Coronary artery (tissue), 2 donors: ENCODE measurements at regions not wholly inside any gene's neighbourhood (a gene's known extent, or its start where the extent isn't known, plus 50 kb on each side); places are given as distances from the start of the nearest gene placed in this dataset.

Experiments used
- DNase-seq: peaks from one replicate; pipeline ENCODE4 v3.0.0-alpha.2; 2017; ENCODE audit warnings: low spot score
- H3K27ac ChIP-seq, 2 donors: fragments of 200-600 bp; sonication (generic); one replicate each; pipeline ENCODE4 v1.5.1; 2016 to 2019
- H3K4me3 ChIP-seq: fragments of 200-600 bp; sonication (generic); 2 replicates; pipeline ENCODE4 v1.5.1; 2016; ENCODE audit warnings: mild to moderate bottlenecking, moderate library complexity
- TF ChIP-seq, protein P1 (sequence below): fragments of 200-600 bp; sonication (generic); IDR thresholded peaks from one replicate; pipeline ENCODE4 v1.5.1; 2019; ENCODE audit warnings: antibody characterized with exemption

DNA sequence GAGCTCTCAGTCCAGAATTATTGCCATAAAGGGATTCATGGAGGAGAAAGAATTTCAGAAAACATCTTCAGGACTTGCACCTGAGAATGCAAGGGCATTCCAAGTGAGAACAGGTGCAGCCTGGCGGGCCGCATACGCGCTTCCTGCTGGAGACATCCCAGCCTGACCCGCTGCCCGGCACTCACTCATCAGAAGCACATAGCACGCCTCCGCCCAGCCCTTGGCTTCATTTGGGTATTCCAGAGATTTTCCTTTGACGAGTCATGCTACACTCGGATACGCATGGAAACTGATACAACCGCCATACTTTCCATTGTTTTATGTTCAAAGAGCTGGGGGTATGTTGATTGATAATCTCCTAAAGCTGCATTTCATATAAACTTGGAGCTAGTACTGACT lies 228.0 kb upstream of the ID2 start:
- TF ChIP-seq, protein P1, sequence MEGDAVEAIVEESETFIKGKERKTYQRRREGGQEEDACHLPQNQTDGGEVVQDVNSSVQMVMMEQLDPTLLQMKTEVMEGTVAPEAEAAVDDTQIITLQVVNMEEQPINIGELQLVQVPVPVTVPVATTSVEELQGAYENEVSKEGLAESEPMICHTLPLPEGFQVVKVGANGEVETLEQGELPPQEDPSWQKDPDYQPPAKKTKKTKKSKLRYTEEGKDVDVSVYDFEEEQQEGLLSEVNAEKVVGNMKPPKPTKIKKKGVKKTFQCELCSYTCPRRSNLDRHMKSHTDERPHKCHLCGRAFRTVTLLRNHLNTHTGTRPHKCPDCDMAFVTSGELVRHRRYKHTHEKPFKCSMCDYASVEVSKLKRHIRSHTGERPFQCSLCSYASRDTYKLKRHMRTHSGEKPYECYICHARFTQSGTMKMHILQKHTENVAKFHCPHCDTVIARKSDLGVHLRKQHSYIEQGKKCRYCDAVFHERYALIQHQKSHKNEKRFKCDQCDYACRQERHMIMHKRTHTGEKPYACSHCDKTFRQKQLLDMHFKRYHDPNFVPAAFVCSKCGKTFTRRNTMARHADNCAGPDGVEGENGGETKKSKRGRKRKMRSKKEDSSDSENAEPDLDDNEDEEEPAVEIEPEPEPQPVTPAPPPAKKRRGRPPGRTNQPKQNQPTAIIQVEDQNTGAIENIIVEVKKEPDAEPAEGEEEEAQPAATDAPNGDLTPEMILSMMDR: no peak
- peak overlapping the region; percentile 25 for H3K4me3 ChIP-seq
- DNase-seq: peak; percentile 70
- H3K27ac ChIP-seq: no peak overlapping the region

DNA sequence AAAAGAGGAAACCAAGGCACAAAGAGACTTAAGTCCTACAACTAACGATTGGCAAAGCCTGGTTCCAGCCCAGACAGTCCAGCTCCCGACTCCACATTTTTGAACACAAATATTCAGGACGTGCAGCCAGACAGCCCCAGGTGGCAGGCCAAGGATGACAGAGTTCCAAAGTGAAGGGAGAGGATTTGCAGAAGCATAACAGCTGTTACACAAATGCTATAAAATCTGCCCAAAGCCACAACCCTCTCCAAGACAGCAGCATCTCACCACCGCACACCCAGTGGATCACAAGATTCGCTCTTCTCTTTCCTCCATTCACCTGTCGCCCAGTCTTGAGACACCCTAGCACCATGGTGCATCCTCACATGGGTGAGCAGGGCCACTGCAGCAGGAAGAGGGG lies 227.1 kb upstream of the ID2 start:
- TF ChIP-seq, protein P1: no peak
- Histone ChIP-seq H3K4me3 (peak overlapping the region; percentile 35), H3K27ac (peak overlapping the region in 1 of 2 donors; percentile 56)
- peak; percentile 53 for DNase-seq

DNA sequence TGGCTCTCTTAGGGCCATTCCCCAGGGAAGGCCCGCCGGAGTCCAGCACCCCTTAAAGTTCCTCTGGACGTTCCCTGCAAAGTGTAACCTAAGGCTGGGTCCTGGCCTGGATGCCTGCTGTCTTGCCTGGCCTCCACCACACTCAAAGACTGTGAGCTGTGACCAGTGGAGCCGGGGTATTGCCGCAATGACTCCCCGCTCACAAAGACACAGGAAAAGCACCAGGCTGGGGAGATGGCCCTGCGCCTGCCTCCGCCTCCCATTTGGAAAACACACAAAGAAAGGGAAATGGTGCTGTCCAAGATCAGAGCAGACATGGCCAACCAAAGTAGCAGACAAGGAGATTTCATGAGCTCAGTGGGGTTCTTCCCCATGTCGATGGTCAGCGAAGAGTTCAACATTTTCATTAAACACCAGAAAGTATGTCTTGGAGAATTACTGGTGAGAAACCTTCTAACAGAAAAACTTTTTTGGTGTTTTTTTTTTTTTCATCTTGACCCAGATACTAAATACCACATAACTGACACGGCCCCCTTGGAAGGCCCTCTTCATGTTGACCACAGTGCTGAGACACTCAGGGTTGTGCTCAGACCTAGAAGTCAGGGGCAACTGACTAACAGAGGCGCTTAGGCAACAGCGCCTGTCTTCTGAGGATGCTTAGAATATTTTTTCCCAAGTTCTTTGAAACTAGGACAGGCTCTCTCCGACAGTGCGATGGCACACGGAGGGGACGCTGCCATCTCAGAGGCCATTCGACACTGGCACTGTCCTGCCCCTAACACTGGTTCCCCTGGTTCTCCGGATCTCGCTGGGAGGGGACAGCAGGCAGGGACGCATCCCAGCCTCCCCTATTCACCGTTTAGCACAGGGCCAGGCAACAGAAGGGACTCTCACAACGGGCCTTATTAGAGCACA lies 226.4 kb upstream of the ID2 start:
- peak overlapping the region; percentile 35 for H3K4me3 ChIP-seq
- DNase-seq: peak; percentile 73
- H3K27ac ChIP-seq: peak overlapping the region in 1 of 2 donors; percentile 56
- TF ChIP-seq, protein P1: no peak

DNA sequence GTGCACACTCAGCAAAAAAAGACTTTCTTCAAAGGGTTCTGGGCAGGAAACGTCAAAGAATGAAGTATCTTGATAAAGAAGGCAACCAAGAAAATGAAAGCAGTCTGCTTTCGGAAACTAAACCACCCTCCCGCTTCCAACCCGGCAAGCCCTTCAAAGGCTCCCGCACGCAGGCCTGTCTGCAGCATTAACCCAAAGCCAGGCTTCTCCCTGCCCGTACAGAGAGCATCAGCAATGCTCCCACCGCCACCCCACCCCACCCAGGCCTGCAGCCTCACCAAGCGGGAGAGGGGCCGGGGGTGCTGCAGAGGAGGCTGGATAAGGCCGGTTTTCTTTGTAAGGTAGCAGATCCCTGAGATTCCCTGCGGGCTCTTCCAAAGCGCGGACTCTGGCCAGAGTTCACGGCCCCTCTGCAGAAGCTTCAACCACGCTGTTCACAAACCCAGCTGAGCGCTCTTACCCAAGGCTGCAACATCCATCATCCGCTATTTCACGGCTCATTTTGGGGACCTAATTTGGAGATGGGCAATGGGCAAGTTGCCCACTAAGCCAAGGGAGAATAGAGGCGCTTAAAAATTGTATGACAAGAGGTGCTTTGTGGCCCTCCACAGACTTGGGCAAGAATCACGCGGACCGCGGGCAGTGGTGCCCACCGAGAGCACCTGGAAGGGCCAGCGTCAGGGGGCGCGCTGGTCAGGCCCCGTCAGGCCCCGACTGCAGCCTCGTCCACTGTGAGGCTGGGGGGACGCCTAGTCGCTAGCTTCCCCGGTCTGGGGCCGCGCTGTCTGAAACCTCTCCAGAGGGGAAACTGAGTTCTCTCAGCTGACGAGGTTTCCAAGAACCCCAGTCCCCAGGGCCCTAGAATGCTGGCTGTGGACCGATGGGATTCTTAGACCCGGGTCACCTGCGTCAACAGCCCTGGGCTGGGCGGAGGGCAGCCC lies 225.4 kb upstream of the ID2 start:
- TF ChIP-seq, protein P1: no peak
- DNase-seq: peak; percentile 66
- Histone ChIP-seq H3K4me3 (no peak overlapping the region), H3K27ac (peak overlapping the region in 1 of 2 donors; percentile 16)

DNA sequence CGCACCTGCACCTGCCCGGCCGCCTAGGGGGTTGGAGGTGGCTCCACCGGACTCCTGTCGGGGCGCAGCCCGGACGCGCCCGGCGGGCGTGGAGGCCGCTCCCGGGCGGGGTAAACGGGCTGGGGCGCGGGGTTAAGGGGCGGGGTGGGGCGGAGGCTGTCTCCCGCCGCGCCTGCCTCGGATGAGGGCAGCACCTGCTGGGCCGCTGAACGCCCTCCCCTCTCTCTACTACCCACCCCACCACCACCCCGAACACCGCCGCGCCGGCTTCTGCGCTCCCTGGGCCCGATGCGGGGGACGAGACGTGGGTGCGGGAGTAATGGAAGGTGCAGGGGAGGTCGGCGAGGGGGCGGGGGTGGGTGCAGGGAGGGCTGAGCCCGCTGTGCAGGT lies 224.8 kb upstream of the ID2 start:
- TF ChIP-seq, protein P1: no peak
- H3K27ac ChIP-seq: no peak overlapping the region
- H3K4me3 ChIP-seq: peak overlapping the region; percentile 25
- no peak for DNase-seq

DNA sequence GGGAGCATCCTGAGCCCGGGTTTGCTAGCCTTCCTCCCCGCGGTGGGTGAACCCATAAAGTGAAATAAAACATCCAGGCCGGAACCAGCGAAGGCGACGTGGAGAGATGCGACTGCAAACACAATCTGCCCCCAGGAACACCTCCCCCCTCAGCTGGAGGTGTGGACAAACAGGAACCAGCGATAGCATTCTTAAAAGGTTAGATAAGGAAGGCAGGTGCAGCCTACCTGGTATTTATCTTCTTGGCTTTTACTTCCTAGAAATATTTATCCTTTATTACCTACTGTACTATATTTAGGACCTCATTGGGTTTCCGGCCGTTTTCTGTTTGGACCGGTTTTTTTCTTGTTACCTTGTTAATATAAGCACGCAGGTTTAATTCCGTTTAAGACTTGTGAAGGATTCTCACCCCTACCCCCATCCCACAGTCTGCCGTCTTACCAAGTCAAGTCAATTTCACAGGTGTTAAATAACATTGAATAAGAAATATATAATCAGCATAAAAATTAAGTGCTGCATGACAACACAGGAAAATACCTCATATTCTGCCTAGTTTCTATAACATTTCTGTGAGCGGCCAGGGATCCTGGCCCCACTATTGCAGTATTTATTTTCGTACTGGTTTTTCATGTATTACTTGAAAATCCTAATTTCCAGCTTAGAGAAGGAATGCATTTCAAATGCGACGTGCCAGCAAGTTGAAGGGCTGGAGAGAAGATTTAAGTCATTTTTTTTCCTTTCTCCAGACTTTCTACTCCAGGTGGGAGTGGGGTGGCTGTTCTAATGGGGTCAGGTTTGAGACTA lies 224.0 kb upstream of the ID2 start:
- TF ChIP-seq, protein P1: no peak
- H3K27ac ChIP-seq: no peak overlapping the region
- DNase-seq: peak; percentile 63
- no peak overlapping the region for H3K4me3 ChIP-seq
